ENCODE measurements at regions not wholly inside any gene's neighbourhood (a gene's known extent, or its start where the extent isn't known, plus 50 kb on each side); places are given as distances from the start of the nearest gene placed in this dataset.

- TF ChIP-seq POLR2AphosphoS5 (IDR thresholded peaks at IDR 0.05; ENCODE audit: low read depth, low read length) (no peak), SIN3A (IDR thresholded peaks at IDR 0.05; ENCODE audit: borderline replicate concordance, insufficient read depth, low read length) (no peak), TAF1 (IDR thresholded peaks at IDR 0.05; ENCODE audit: borderline replicate concordance, insufficient read depth, low read length) (no peak)
Observed at GRCh38 chr1:29631836-29632805, 395.8 kb downstream of the PTPRU start.

- TF ChIP-seq TAF1 (IDR thresholded peaks at IDR 0.05; ENCODE audit: borderline replicate concordance, insufficient read depth, low read length) = no peak
- no peak for TF ChIP-seq POLR2AphosphoS5 (IDR thresholded peaks at IDR 0.05; ENCODE audit: low read depth, low read length)
- no peak for TF ChIP-seq SIN3A (IDR thresholded peaks at IDR 0.05; ENCODE audit: borderline replicate concordance, insufficient read depth, low read length)
- no peak for TF ChIP-seq FOXP2 (optimal IDR thresholded peaks at IDR 0.05; ENCODE audit: borderline replicate concordance, extremely low read depth, extremely low read length, insufficient read depth)
- no peak for TF ChIP-seq REST (IDR thresholded peaks at IDR 0.05; ENCODE audit: insufficient read depth in 1 of 2, low read depth in 2 of 2, low read length in 2 of 2)
Observed at GRCh38 chr1:29631361-29631760, 395.0 kb downstream of the PTPRU start.

GRCh38 chr1:29630756-29631155, 394.4 kb downstream of the PTPRU start:
- TF ChIP-seq FOXP2 (optimal IDR thresholded peaks at IDR 0.05; ENCODE audit: borderline replicate concordance, extremely low read depth, extremely low read length, insufficient read depth) = no peak
- TF ChIP-seq REST (IDR thresholded peaks at IDR 0.05; ENCODE audit: insufficient read depth in 1 of 2, low read depth in 2 of 2, low read length in 2 of 2) = no peak
- TF ChIP-seq POLR2AphosphoS5 (IDR thresholded peaks at IDR 0.05; ENCODE audit: low read depth, low read length) = no peak
- TF ChIP-seq SIN3A (IDR thresholded peaks at IDR 0.05; ENCODE audit: borderline replicate concordance, insufficient read depth, low read length) = no peak
- TF ChIP-seq TAF1 (IDR thresholded peaks at IDR 0.05; ENCODE audit: borderline replicate concordance, insufficient read depth, low read length) = no peak

GRCh38 chr1:29629814-29630516, 393.6 kb downstream of the PTPRU start:
- no peak for TF ChIP-seq POLR2AphosphoS5 (IDR thresholded peaks at IDR 0.05; ENCODE audit: low read depth, low read length)
- TF ChIP-seq REST (IDR thresholded peaks at IDR 0.05; ENCODE audit: insufficient read depth in 1 of 2, low read depth in 2 of 2, low read length in 2 of 2) = no peak
- TF ChIP-seq TAF1 (IDR thresholded peaks at IDR 0.05; ENCODE audit: borderline replicate concordance, insufficient read depth, low read length) = no peak
- TF ChIP-seq SIN3A (IDR thresholded peaks at IDR 0.05; ENCODE audit: borderline replicate concordance, insufficient read depth, low read length) = no peak
- no peak for TF ChIP-seq FOXP2 (optimal IDR thresholded peaks at IDR 0.05; ENCODE audit: borderline replicate concordance, extremely low read depth, extremely low read length, insufficient read depth)

DNA sequence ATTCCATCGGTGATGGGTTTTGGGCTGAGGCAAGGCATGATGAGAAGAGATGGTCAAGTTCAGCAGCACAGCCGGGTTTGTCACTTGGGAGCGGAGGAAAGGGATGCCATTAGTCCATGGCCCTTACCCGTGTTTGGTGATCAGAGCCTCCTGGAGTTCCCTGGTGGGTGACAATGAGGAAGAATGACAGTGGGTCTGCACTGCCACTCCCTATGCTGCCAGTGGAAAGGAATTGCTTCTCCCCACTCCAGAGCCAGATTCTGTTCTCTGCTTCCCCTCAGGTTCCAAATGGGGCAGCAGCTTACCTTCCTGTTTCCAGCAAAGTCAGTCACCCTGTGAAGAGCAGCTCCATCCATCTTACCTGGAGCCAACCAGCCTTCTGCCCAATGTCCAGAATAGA, 393.1 kb downstream of the PTPRU start:
- TF ChIP-seq POLR2AphosphoS5 (IDR thresholded peaks at IDR 0.05; ENCODE audit: low read depth, low read length) (no peak), SIN3A (IDR thresholded peaks at IDR 0.05; ENCODE audit: borderline replicate concordance, insufficient read depth, low read length) (no peak), TAF1 (IDR thresholded peaks at IDR 0.05; ENCODE audit: borderline replicate concordance, insufficient read depth, low read length) (no peak), REST (IDR thresholded peaks at IDR 0.05; ENCODE audit: insufficient read depth in 1 of 2, low read depth in 2 of 2, low read length in 2 of 2) (no peak), FOXP2 (optimal IDR thresholded peaks at IDR 0.05; ENCODE audit: borderline replicate concordance, extremely low read depth, extremely low read length, insufficient read depth) (no peak)

All from PFSK-1 (cell line).